ENCODE measurements at regions not wholly inside any gene's neighbourhood (a gene's known extent, or its start where the extent isn't known, plus 50 kb on each side); places are given as distances from the start of the nearest gene placed in this dataset.

DNA sequence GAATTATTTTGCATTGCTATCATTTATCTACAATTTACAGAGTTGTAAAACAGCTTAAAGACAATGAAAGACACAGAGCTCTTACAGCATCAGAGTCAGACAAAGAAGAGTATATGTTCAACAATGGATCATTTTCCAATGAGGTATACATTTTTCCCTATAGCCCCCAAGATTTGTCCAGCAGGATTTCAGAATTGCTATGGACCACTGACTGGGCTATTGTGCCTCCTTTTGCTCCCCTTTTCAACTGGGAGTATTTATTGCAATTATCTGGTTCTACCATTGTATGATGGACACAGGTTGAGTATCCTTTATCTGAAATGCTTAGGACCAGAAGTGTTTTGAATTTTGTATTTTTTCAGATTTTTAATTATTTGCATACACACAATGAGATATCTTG lies 62.5 kb upstream of the DNAH14 start:
- Histone ChIP-seq H2BK5ac (ENCODE audit: low read depth, low read length, poor library complexity, severe bottlenecking) (no peak overlapping the region), H3K27me3 (ENCODE audit: control insufficient read depth, insufficient read depth, low read length) (peaks cover 2% of the 10 kb centered on the region; the same call in 1 of the 2 replicates), H3K4me3 (ENCODE audit: insufficient read depth, low read depth, low read length) (no peak overlapping the region), H3K9ac (ENCODE audit: low read depth, low read length) (no peak overlapping the region), H4K20me1 (ENCODE audit: insufficient read depth, low read length) (no peaks in the 10 kb centered on the region), H2AK9ac (replicated peaks; ENCODE audit: low read depth, low read length, poor library complexity) (no peak overlapping the region), H3K79me1 (ENCODE audit: low read depth in 1 of 2, low read length in 2 of 2) (no peaks in the 10 kb centered on the region), H3K23ac (ENCODE audit: low read depth, low read length) (no peak overlapping the region), H2BK120ac (ENCODE audit: low read depth, low read length) (no peak overlapping the region), H2BK15ac (ENCODE audit: low read depth, low read length) (no peak overlapping the region), H3K36me3 (ENCODE audit: control insufficient read depth, insufficient read depth, low read length) (no peaks in the 10 kb centered on the region), H3K4ac (ENCODE audit: low read depth, low read length) (no peak overlapping the region), H2AK5ac (ENCODE audit: low read depth, low read length) (no peak overlapping the region), H3K9me1 (ENCODE audit: insufficient read depth, low read length) (no peaks in the 10 kb centered on the region), H4K91ac (ENCODE audit: insufficient read depth, low read depth, low read length) (no peak overlapping the region), H3K27ac (ENCODE audit: insufficient read depth, low read length) (no peak overlapping the region), H2BK20ac (ENCODE audit: low read depth, low read length) (no peak overlapping the region), H3K14ac (replicated peaks; ENCODE audit: low read depth, low read length) (no peak overlapping the region), H3K56ac (ENCODE audit: extremely low read depth, insufficient read depth, low read length) (no peak overlapping the region), H4K5ac (ENCODE audit: low read depth, low read length) (no peak overlapping the region), H3K9me3 (ENCODE audit: control insufficient read depth, insufficient read depth, low read length) (0 out of 2 replicates have a peak, but pooled peaks cover 2% of the 10 kb centered on the region), H3K4me2 (ENCODE audit: low read depth, low read length) (no peak overlapping the region), H3K18ac (ENCODE audit: low read depth, low read length) (no peak overlapping the region), H4K8ac (ENCODE audit: low read depth in 2 of 2, low read length in 2 of 2) (no peak overlapping the region), H3K4me1 (ENCODE audit: control insufficient read depth, insufficient read depth, low read length) (no peaks in the 10 kb centered on the region; the same call in 1 of the 2 replicates), H2AFZ (replicated peaks; ENCODE audit: low read length, poor library complexity) (no peak overlapping the region)
- dilution Hi-C loops (cut with HindIII; ENCODE audit: low sequenced_read_pairs, unreplicated experiment), result no loop called here
- intact Hi-C loops (cut with micrococcal nuclease), result no loop called here
- in situ Hi-C loops (cut with MboI; ENCODE audit: low sequenced_read_pairs), result no loop called here
- no TSS peak for BruUV-seq (replicated peaks)
- POLR2A ChIA-PET (ENCODE audit: unreplicated experiment), result no interaction called here
- DNase-seq (no peak), ATAC-seq (ENCODE audit: low read depth) (no peak)
- CTCF ChIA-PET, result no interaction called here
- no peak for TF ChIP-seq RAD21 (IDR thresholded peaks at IDR 0.05; ENCODE audit: low read length)
- no peak for TF ChIP-seq CHD1 (IDR thresholded peaks at IDR 0.05; ENCODE audit: low read depth, low read length)
- TF ChIP-seq POLR2A (IDR thresholded peaks at IDR 0.05; ENCODE audit: low read depth, low read length), result no peak

All from IMR-90 (cell line).